ENCODE measurements at regions not wholly inside any gene's neighbourhood (a gene's known extent, or its start where the extent isn't known, plus 50 kb on each side); places are given as distances from the start of the nearest gene placed in this dataset.

GRCh38 chr15:77819048-77819850 lies 186.5 kb upstream of the LINGO1 start:
- DNase-seq, result no peak

GRCh38 chr15:77818484-77819047 lies 185.9 kb upstream of the LINGO1 start:
- no peak for DNase-seq

- DNase-seq, result no peak
Observed at GRCh38 chr15:77817434-77817833, 184.7 kb upstream of the LINGO1 start.

- DNase-seq, result no peak
Observed at GRCh38 chr15:77816983-77817382, 184.3 kb upstream of the LINGO1 start.

GRCh38 chr15:77815015-77815414 lies 182.3 kb upstream of the LINGO1 start:
- DNase-seq, result no peak

- DNase-seq, result no peak
Observed at GRCh38 chr15:77812664-77813063, 180.0 kb upstream of the LINGO1 start.

GRCh38 chr15:77811270-77811669 lies 178.6 kb upstream of the LINGO1 start:
- DNase-seq, result no peak

GRCh38 chr15:77810130-77810571 lies 177.4 kb upstream of the LINGO1 start:
- no peak for DNase-seq

- no peak for DNase-seq
Observed at GRCh38 chr15:77808581-77809177, 176.0 kb upstream of the LINGO1 start.

GRCh38 chr15:77808075-77808474 lies 175.4 kb upstream of the LINGO1 start:
- no peak for DNase-seq

GRCh38 chr15:77807611-77808010 lies 174.9 kb upstream of the LINGO1 start:
- DNase-seq, result no peak

- no peak for DNase-seq
Observed at GRCh38 chr15:77807115-77807514, 174.4 kb upstream of the LINGO1 start.

- no peak for DNase-seq
Observed at GRCh38 chr15:77804210-77804609, 171.5 kb upstream of the LINGO1 start.

GRCh38 chr15:77803487-77803886 lies 170.8 kb upstream of the LINGO1 start:
- DNase-seq, result no peak

- DNase-seq, result no peak
Observed at GRCh38 chr15:77800305-77800704, 167.6 kb upstream of the LINGO1 start.

GRCh38 chr15:77798847-77799246 lies 166.1 kb upstream of the LINGO1 start:
- DNase-seq, result no peak

GRCh38 chr15:77798151-77798835 lies 165.6 kb upstream of the LINGO1 start:
- DNase-seq, result no peak

- DNase-seq, result no peak
Observed at GRCh38 chr15:77797270-77797669, 164.6 kb upstream of the LINGO1 start.

- DNase-seq, result no peak
Observed at GRCh38 chr15:77796046-77796729, 163.5 kb upstream of the LINGO1 start.

GRCh38 chr15:77795446-77795845 lies 162.7 kb upstream of the LINGO1 start:
- DNase-seq, result no peak

- no peak for DNase-seq
Observed at GRCh38 chr15:77791941-77792340, 159.2 kb upstream of the LINGO1 start.

- DNase-seq, result no peak
Observed at GRCh38 chr15:77790481-77790880, 157.8 kb upstream of the LINGO1 start.

- no peak for DNase-seq
Observed at GRCh38 chr15:77786956-77787355, 154.2 kb upstream of the LINGO1 start.
